ENCODE measurements at regions not wholly inside any gene's neighbourhood (a gene's known extent, or its start where the extent isn't known, plus 50 kb on each side); places are given as distances from the start of the nearest gene placed in this dataset.

DNA sequence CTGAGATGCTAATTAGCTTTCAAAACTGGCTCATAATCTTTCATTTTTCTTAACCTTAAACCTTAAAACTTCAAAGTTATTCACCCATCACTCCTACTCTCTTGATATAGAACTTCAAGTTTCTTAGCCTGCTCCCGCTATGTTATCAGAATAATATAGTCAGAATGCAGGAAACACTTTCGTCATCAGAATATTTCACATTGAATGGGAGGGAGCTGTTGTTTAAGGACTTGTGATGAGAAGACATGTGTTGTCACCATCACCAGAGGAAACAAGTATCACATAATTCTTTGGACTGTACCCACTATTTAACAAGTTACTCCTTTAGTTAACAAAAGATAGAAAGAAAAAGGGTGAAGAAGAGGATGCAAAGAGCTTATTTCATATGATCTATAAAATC is 65.0 kb upstream of the FNDC3A start:
- TF ChIP-seq POLR2A (IDR thresholded peaks at IDR 0.05): no peak
- TF ChIP-seq, protein P1, sequence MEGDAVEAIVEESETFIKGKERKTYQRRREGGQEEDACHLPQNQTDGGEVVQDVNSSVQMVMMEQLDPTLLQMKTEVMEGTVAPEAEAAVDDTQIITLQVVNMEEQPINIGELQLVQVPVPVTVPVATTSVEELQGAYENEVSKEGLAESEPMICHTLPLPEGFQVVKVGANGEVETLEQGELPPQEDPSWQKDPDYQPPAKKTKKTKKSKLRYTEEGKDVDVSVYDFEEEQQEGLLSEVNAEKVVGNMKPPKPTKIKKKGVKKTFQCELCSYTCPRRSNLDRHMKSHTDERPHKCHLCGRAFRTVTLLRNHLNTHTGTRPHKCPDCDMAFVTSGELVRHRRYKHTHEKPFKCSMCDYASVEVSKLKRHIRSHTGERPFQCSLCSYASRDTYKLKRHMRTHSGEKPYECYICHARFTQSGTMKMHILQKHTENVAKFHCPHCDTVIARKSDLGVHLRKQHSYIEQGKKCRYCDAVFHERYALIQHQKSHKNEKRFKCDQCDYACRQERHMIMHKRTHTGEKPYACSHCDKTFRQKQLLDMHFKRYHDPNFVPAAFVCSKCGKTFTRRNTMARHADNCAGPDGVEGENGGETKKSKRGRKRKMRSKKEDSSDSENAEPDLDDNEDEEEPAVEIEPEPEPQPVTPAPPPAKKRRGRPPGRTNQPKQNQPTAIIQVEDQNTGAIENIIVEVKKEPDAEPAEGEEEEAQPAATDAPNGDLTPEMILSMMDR (IDR thresholded peaks at IDR 0.05): no peak

All from uterus (tissue), 2 donors.